Endothelial cell of umbilical vein (primary cell): ENCODE measurements at regions not wholly inside any gene's neighbourhood (a gene's known extent, or its start where the extent isn't known, plus 50 kb on each side); places are given as distances from the start of the nearest gene placed in this dataset.

Source experiments
- BruUV-seq: library from RNA; stranded (reverse); fragments of 400-500 nt; replicated peaks from 2 replicates; lab custom pipeline; 2021; lab: Mats Ljungman, UMichigan
- CTCF ChIA-PET: fragments of 300-600, 350-600 bp; sonication (Branson Sonifier 250); formaldehyde crosslinking; loops from one replicate; lab custom pipeline; 2021; ENCODE audit warnings: antibody characterized with exemption, inconsistent platforms; lab: Charles Lee
- POLR2A ChIA-PET: fragments of 300-600, 350-600 bp; sonication (Branson Sonifier 250); formaldehyde crosslinking; loops from one replicate; lab custom pipeline; 2021; ENCODE audit warnings: antibody characterized with exemption, inconsistent platforms; lab: Charles Lee
- DNase-seq: peaks from one replicate; pipeline ENCODE4 v3.0.0-alpha.2; 2011; ENCODE audit warnings: low read depth, low spot score
- FAIRE-seq: peaks from 2 replicates; lab custom pipeline; 2011; peaks lifted over from hg19 to GRCh38; lab: Jason Lieb, UNC
- H2AFZ ChIP-seq: 2 replicates; pipeline ENCODE4 v1.6.0; 2012; ENCODE audit warnings: low read depth, low read length, control low read depth, inconsistent platforms
- H3K27ac ChIP-seq: 2 replicates; pipeline ENCODE4 v1.5.1; 2011; ENCODE audit warnings: low read depth, mild to moderate bottlenecking, control low read depth, low read length, moderate library complexity; ENCODE audit not compliant: insufficient read depth
- H3K27me3 ChIP-seq, 2 experiments: 2 replicates each; pipeline versions ENCODE4 v1.6.0 to v1.6.1; 2011; ENCODE audit warnings: low read length in 2 of 2, mixed read lengths in 1 of 2; ENCODE audit not compliant: control insufficient read depth in 2 of 2, insufficient read depth in 2 of 2
- H3K36me3 ChIP-seq, 2 experiments: 2 replicates in 1 of 2; 3 replicates in 1 of 2; pipeline ENCODE4 v1.5.1; 2011; ENCODE audit warnings: low read length in 2 of 2, mild to moderate bottlenecking in 1 of 2, moderate library complexity in 1 of 2; ENCODE audit not compliant: control insufficient read depth in 2 of 2, insufficient read depth in 2 of 2; ENCODE audit errors: extremely low read depth in 1 of 2
- H3K4me1 ChIP-seq: 3 replicates; pipeline ENCODE4 v1.5.1; 2011; ENCODE audit warnings: mild to moderate bottlenecking, low read length; ENCODE audit not compliant: control insufficient read depth, insufficient read depth; ENCODE audit errors: extremely low read depth
- H3K4me2 ChIP-seq: 2 replicates; pipeline ENCODE4 v1.6.1; 2011; ENCODE audit warnings: low read length, control low read depth, mixed read lengths; ENCODE audit not compliant: insufficient read depth
- H3K4me3 ChIP-seq, 3 experiments: fragments of 200-600 bp in 1 of 3; sonication (generic), shearing (Covaris generic) in 1 of 3; replicated peaks in 1 of 3; 2 replicates each; pipeline ENCODE4 v1.5.1; 2011 to 2016; ENCODE audit warnings: control low read depth in 3 of 3, low read length in 3 of 3, mild to moderate bottlenecking in 2 of 3, inconsistent platforms in 1 of 3, low read depth in 1 of 3, moderate library complexity in 1 of 3; ENCODE audit not compliant: insufficient read depth in 1 of 3
- H3K79me2 ChIP-seq: 2 replicates; pipeline ENCODE4 v1.6.0; 2012; ENCODE audit warnings: low read length, inconsistent platforms; ENCODE audit not compliant: control insufficient read depth, insufficient read depth
- H3K9ac ChIP-seq: replicated peaks from 2 replicates; pipeline ENCODE3; 2011; ENCODE audit warnings: low read length, control low read depth; ENCODE audit not compliant: insufficient read depth; ENCODE audit errors: extremely low read depth
- H3K9me1 ChIP-seq: replicated peaks from 3 replicates; pipeline ENCODE4 v1.6.0; 2011; ENCODE audit warnings: mild to moderate bottlenecking, low read length; ENCODE audit not compliant: control insufficient read depth, insufficient read depth; ENCODE audit errors: extremely low read depth
- H3K9me3 ChIP-seq: replicated peaks from 2 replicates; pipeline ENCODE4 v1.5.1; 2012; ENCODE audit warnings: low read length, inconsistent platforms; ENCODE audit not compliant: control insufficient read depth, insufficient read depth
- H4K20me1 ChIP-seq: replicated peaks from 2 replicates; pipeline ENCODE3; 2011; ENCODE audit warnings: mild to moderate bottlenecking, low read length; ENCODE audit not compliant: control insufficient read depth, insufficient read depth; ENCODE audit errors: extremely low read depth
- CTCF ChIP-seq, 2 donors: IDR thresholded peaks; 1 replicate in 1 of 2; 2 replicates in 1 of 2; pipeline ENCODE4 v1.5.1; 2011; ENCODE audit warnings: low read length in 2 of 2, mild to moderate bottlenecking in 2 of 2, moderate library complexity in 2 of 2, control low read depth in 1 of 2, inconsistent platforms in 1 of 2, low read depth in 1 of 2; ENCODE audit not compliant: insufficient read depth in 1 of 2; ENCODE audit errors: extremely low read depth in 1 of 2
- EZH2 ChIP-seq: IDR thresholded peaks from 2 replicates; pipeline ENCODE4 v1.6.1; 2012; ENCODE audit warnings: borderline replicate concordance, low read depth, mild to moderate bottlenecking, moderate library complexity, low read length, inconsistent platforms; ENCODE audit not compliant: severe bottlenecking
- FOS ChIP-seq: IDR thresholded peaks from 2 replicates; pipeline ENCODE4 v1.6.1; 2011; ENCODE audit warnings: mild to moderate bottlenecking, low read length, moderate library complexity, borderline replicate concordance; ENCODE audit not compliant: insufficient read depth
- GATA2 ChIP-seq: IDR thresholded peaks from 2 replicates; pipeline ENCODE4 v1.7.0; 2011; ENCODE audit warnings: low read depth, mild to moderate bottlenecking, moderate library complexity, mixed read lengths, low read length; ENCODE audit not compliant: insufficient read length, insufficient read depth
- JUN ChIP-seq: IDR thresholded peaks from 2 replicates; pipeline ENCODE4 v1.6.1; 2011; ENCODE audit warnings: borderline replicate concordance, low read depth; ENCODE audit not compliant: insufficient read length, insufficient read depth
- MAX ChIP-seq: IDR thresholded peaks from 2 replicates; pipeline ENCODE4 v1.6.1; 2011; ENCODE audit not compliant: insufficient read depth, insufficient read length
- MYC ChIP-seq: IDR thresholded peaks from one replicate; pipeline ENCODE4 v1.6.1; 2011; ENCODE audit warnings: mild to moderate bottlenecking, low read depth, low read length
- POLR2A ChIP-seq: IDR thresholded peaks from 2 replicates; pipeline ENCODE4 v1.6.1; 2012; ENCODE audit warnings: low read depth, mild to moderate bottlenecking, control low read depth, low read length
- POLR2AphosphoS5 ChIP-seq: IDR thresholded peaks from 2 replicates; pipeline ENCODE4 v1.6.1; 2012; ENCODE audit warnings: low read depth, mild to moderate bottlenecking, control low read depth, low read length, moderate library complexity; ENCODE audit not compliant: insufficient read depth
- dilution Hi-C: fragments of 300-500 bp; cut with MboI; formaldehyde crosslinking; loops from one replicate; pipeline ENCODE4 v1.15.0; 2019; ENCODE audit warnings: low sequenced_read_pairs; ENCODE audit not compliant: extremely low pct_ligation_motif_present
- intact Hi-C: fragments of 100-400 bp; cut with micrococcal nuclease; formaldehyde crosslinking; loops from one replicate; pipeline ENCODE4 v1.10.0; 2022

DNA sequence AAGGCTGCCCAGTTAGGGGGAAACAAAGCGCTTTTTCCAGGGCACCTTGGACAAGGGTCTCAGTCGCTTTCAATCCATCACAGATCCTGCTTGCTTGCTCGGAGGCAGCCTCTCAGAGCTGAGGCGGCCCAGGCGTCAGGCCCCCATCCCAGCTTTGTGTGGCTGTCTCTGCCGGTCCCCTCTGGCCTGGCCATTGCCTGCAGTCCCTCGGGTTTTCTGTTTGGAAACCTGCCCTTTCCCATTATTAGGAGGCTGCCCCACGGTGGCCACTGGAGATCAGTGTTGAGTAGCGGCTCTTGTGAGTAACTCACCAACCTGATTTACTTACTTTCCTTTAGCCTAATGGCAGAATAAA, 216.1 kb downstream of the GLRX3 start:
- H3K27ac ChIP-seq: no peak overlapping the region
- DNase-seq (no peak), FAIRE-seq (no peak)
- H2AFZ ChIP-seq: no peak overlapping the region
- no peaks in the 10 kb centered on the region for H3K4me1 ChIP-seq
- no peaks in the 10 kb centered on the region for H3K79me2 ChIP-seq
- H3K9me3 ChIP-seq: peaks cover 5% of the 10 kb centered on the region
- H3K9ac ChIP-seq: no peak overlapping the region
- H3K4me2 ChIP-seq: no peak overlapping the region
- POLR2A ChIA-PET: no interaction called here
- no TSS peak for BruUV-seq
- CTCF ChIA-PET: no interaction called here
- TF ChIP-seq MAX: no peak
- TF ChIP-seq JUN: no peak
- no peak for TF ChIP-seq MYC
- no peak for TF ChIP-seq CTCF (IDR thresholded peaks at IDR 0.05; ENCODE audit: extremely low read depth in 1 of 2, insufficient read depth in 1 of 2, low read depth in 1 of 2, low read length in 2 of 2)
- no peak for TF ChIP-seq POLR2AphosphoS5
- no peak for TF ChIP-seq EZH2
- no peak for TF ChIP-seq GATA2
- TF ChIP-seq FOS: no peak
- no peak for TF ChIP-seq POLR2A
- dilution Hi-C loops: no loop called here
- no peaks in the 10 kb centered on the region for H4K20me1 ChIP-seq
- no peaks in the 10 kb centered on the region for H3K9me1 ChIP-seq
- H3K27me3 ChIP-seq: no peaks in the 10 kb centered on the region
- no peak overlapping the region for H3K4me3 ChIP-seq
- no peaks in the 10 kb centered on the region for H3K36me3 ChIP-seq
- intact Hi-C loops: no loop called here
